GM19455 (cell line): ENCODE measurements at regions not wholly inside any gene's neighbourhood (a gene's known extent, or its start where the extent isn't known, plus 50 kb on each side); places are given as distances from the start of the nearest gene placed in this dataset.
"Not testable (repeated sequence)": the region's sequence is repeated elsewhere in the genome, so short reads cannot be mapped to it uniquely, and the experiment has no call there.

Experiments
- ATAC-seq: cut with Tn5 transposase; IDR thresholded peaks from one replicate; pipeline ENCODE4 v1.9.1; 2021; ENCODE audit not compliant: unreplicated experiment

DNA sequence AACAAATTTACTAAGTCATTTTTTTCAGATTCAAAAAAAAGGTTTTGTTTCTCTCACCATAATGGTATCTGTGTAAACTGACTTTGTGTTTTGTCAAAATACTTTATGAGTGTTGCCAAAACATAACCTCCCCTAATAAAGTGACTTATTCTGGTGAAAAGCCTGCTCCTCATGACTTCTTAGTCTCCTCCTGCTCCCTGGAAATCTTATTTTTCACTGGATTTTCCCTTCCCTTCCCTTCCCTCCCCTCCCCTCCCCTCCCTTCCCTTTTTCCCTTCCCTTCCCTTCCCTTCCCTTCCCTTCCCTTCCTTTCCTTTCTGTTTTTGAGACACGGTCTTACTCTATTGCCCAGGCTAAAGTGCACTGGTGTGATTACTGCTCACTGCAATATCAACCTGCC, 650.1 kb upstream of the GHITM start:
- ATAC-seq: no peak

DNA sequence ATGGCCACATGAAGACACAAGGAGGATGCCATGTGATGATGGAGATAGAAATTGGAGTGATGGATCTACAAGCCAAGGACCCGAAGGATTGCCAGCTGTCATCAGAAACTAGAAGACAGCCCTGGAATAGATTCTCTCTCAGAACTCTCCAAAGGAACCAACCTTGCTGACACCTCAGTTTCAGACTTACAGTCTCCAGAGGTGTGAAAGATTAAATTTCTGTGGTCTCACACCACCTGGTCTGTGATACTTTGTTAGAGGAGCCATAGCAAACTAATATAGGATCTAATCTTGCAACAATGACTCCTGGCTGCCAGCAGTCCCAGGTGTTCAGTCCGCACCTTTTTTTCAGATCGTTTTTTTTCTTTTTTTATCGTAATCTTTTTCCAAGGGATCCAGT, 647.3 kb upstream of the GHITM start:
- no peak for ATAC-seq

DNA sequence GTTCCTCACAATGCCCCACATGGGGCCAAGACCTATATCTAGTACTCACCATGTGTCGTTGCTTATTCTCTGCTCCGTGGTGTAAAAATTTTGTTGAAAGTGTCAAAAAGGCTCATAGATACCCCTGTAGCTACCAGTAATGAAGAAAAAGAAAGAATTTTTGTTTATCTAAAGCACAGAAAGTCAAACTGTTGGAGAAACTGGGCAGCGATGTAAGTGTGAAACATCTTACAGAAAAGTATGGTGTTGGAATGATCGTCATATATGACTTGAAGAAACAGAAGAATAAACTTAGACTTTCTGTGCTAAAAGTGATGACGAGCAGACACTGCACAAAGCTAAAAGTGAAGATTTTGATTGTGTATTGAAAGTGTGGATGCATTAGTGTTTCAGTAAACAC, 626.6 kb upstream of the GHITM start:
- ATAC-seq: no peak

DNA sequence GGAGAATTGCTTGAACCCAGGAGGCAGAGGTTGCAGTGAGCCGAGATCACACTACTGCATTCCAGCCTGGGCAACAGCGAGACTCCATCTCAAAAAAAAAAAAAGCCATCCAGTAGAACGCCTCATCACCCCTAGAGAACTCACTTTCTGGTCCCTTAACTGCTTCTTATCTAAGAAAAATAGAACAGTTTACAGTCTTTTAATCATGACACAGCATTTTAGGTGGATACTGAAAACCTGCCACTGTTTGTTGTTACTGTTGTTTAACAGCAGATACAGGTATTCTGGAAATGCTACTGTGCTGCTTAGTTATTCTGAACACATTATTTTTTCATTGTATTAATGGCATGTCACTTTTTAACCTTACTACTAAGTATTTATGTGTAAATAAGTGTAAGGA, 624.3 kb upstream of the GHITM start:
- ATAC-seq: no peak

GRCh38 chr10:83516788-83517187, 622.5 kb upstream of the GHITM start:
- ATAC-seq: no peak

- ATAC-seq: no peak
Measured at GRCh38 chr10:83517456-83517855, 621.9 kb upstream of the GHITM start.

DNA sequence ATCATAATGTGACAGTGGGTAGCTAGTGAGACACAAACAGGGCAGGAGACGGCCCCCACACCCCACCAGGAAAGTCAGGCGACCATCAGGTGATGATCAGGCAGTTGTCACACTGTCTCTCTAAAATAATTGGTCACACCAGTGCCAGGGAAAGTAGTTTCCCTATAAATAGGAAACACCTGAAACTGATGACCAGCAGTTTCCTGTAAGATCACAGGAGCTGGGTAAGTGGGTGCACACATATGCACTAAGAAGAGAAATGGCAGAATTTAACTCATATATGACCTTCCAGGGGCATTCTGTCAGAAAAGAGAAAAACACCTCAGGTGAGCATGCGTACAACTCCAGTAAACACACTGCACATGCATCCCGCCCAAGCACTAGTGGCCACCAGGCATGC, 620.5 kb upstream of the GHITM start:
- ATAC-seq: no peak

- not testable (repeated sequence) for ATAC-seq
Measured at GRCh38 chr10:83520386-83520785, 618.9 kb upstream of the GHITM start.

DNA sequence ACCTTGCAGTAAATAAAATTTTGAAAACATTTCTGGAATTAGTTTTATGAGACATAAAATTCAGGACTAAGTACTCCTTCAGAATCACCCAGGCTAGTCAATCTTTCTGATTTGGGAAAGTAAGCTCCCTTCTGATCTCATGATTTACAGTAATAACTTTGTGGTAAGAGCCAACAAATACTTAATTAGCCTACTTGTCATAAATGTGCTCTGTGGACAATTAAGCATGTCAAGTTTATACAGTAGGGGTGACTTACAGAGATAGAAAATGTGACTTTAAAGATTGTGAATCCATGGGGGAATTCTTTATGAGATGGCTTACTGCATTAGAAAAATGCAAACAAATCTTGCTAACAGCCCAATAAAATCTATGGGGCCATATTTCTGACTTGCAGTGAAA, 616.9 kb upstream of the GHITM start:
- no peak for ATAC-seq

GRCh38 chr10:83522881-83523386, 616.4 kb upstream of the GHITM start:
- no peak for ATAC-seq

DNA sequence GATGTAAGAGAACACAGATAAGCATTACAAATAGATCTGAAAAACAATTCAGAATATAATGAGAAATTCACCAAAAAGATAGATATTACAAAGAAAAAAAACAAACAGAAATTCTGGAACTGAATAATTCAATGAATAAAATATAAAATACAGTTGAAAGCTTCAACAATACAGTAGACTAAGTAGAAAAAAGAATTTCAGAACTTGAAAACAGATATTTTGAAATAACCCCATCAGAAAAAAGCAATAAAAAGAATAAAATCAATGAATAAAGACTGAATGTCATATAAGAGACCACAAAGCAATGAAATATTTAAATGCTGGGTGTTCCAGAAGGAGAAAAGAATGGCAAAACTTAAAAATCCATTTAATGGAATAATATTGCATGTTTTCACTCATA, 611.4 kb upstream of the GHITM start:
- ATAC-seq: no peak

DNA sequence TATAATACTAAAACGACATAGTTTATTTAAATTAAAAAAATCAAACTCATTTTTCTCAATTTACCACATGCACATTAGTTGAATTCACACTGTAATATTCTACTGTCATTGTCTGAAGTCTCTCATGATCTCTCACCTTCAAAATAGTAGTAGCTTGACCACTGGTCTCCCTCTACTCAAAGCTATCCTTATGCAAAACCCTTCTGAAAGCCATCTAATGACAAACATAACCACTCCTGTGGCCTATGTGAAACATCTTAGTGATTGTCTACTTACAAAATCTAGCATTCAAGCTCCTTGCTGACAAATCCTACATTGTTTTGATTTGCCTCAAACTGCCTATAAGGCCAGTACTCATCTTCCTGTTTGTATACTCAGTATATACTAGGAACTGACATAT, 606.0 kb upstream of the GHITM start:
- ATAC-seq: peak; percentile 73

DNA sequence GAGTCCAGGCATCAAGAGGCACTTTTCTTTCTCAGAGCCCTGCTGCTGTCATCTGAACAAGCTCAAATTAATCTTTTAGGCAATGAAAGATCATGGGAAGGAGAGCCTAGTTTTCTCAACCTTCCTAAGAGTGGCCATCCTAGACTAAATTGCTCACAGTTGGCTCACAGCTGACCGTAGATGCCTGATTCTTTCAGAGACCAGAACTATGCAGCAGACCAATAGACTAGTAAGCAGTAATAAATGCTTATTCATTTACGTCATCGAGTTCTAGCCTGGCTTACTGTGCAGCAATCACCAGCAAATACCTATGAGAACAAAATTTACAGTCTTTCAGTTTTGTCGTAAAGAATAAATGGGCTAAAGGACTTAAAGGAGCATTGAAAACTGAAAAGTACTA, 602.9 kb upstream of the GHITM start:
- ATAC-seq: no peak

- no peak for ATAC-seq
Measured at GRCh38 chr10:83538047-83538446, 601.3 kb upstream of the GHITM start.

GRCh38 chr10:83539528-83540308, 599.6 kb upstream of the GHITM start:
- peak; percentile 70 for ATAC-seq

GRCh38 chr10:83541046-83541445, 598.3 kb upstream of the GHITM start:
- ATAC-seq: no peak

- peak; percentile 51 for ATAC-seq
Measured at GRCh38 chr10:83542774-83543411, 596.4 kb upstream of the GHITM start.

DNA sequence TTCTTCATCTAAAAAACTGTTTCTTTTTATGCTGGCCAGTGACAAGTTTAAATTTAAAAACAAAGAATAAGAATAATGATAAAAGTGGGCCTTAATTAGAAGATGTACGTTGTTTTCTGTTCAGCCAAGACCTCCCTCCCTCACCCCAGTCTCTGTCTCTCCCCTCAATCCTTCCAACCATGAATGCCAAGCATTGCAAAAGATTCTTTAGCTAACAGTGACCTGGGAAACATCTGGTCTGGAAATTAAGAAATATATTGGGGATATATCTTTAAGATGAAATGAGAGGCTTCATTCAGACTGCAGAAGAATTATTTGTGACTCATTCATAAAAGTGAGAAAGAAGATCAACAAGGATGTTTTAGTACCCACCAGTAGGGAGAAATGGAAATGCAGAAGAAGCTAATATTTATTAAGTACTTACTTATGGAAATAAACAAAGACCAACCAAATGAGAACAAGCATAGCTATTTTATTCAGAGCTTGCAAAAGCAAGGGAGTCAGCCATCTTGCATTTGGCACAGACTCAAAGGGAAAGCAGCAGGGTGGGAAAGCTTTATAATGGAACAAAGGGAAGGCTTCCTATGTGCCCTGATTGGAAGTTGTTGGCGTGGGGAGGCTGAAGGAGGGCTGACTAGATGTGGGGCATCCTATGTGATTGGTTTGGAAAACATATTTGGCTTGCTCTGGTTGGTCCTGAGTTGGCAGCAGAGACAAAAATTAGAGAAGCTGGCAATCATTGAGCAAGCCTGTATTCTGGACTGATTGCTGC, 595.4 kb upstream of the GHITM start:
- no peak for ATAC-seq

DNA sequence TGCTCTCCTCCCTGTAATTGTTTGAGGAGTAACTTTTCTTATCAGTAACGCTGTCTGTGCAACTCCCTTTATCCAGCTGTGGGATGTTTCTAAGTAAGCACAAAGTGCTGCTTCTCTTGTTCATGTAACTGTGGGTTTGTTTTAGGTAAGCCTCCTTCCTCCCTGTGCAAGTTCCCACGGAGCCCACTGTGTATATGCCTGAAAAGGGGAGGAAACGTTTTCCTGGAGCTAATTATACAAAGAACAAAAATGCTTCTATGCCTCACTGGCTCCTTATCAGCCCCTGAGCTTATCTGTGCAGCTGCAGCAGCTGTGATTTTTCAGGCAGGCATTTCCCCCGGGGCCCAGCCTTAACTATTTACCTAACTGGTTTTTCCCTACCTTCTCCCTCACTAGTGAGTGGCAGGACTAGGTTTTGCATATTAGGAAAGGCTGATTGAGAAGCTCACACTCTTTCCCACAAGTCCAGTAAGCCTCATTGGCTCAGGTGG, 593.4 kb upstream of the GHITM start:
- ATAC-seq: no peak

- ATAC-seq: not testable (repeated sequence)
Measured at GRCh38 chr10:83551190-83551589, 588.1 kb upstream of the GHITM start.

GRCh38 chr10:83553366-83553765, 585.9 kb upstream of the GHITM start:
- ATAC-seq: no peak

DNA sequence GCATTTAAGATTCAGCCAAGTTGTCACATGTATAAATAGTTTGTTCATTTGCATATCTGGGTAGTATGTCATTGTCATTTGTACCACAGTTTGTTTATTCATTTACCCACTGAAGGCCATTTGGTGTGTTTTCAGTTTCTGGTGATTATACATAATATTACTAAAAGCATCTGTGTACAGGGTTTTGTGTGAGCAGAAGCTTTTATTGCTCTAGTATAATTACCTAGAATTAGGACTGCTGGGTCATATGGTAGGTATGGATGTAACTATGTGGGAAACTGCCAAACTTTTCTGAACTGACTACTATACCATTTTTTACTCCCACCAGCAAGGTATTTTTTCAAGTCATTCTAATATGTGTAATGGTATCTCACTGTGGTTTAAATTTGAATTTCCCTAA, 584.0 kb upstream of the GHITM start:
- no peak for ATAC-seq
